ENCODE measurements at regions not wholly inside any gene's neighbourhood (a gene's known extent, or its start where the extent isn't known, plus 50 kb on each side); places are given as distances from the start of the nearest gene placed in this dataset.
"Not testable (repeated sequence)": the region's sequence is repeated elsewhere in the genome, so short reads cannot be mapped to it uniquely, and the experiment has no call there.

- TF ChIP-seq, protein P1, sequence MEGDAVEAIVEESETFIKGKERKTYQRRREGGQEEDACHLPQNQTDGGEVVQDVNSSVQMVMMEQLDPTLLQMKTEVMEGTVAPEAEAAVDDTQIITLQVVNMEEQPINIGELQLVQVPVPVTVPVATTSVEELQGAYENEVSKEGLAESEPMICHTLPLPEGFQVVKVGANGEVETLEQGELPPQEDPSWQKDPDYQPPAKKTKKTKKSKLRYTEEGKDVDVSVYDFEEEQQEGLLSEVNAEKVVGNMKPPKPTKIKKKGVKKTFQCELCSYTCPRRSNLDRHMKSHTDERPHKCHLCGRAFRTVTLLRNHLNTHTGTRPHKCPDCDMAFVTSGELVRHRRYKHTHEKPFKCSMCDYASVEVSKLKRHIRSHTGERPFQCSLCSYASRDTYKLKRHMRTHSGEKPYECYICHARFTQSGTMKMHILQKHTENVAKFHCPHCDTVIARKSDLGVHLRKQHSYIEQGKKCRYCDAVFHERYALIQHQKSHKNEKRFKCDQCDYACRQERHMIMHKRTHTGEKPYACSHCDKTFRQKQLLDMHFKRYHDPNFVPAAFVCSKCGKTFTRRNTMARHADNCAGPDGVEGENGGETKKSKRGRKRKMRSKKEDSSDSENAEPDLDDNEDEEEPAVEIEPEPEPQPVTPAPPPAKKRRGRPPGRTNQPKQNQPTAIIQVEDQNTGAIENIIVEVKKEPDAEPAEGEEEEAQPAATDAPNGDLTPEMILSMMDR (conservative IDR thresholded peaks at IDR 0.05) = no peak
- Mint-ChIP-seq H3K27me3 (peaks cover 4% of the 10 kb centered on the region), H3K36me3 (no peaks in the 10 kb centered on the region), H3K4me3 (no peak overlapping the region), H3K27ac (no peak overlapping the region), H3K9me3 (no peaks in the 10 kb centered on the region), H3K4me1 (ENCODE audit: unreplicated experiment) (peaks cover 4% of the 10 kb centered on the region)
- no peak for DNase-seq (ENCODE audit: extremely low spot score, unreplicated experiment)
These were observed 485.9 kb downstream of the OMA1 start for GRCh38 chr1:58060559-58061170.

GRCh38 chr1:58059789-58060188 is 486.7 kb downstream of the OMA1 start:
- TF ChIP-seq, protein P1 (conservative IDR thresholded peaks at IDR 0.05) = no peak
- H3K9me3 Mint-ChIP-seq = no peaks in the 10 kb centered on the region
- peaks cover 4% of the 10 kb centered on the region for H3K27me3 Mint-ChIP-seq
- no peaks in the 10 kb centered on the region for H3K36me3 Mint-ChIP-seq
- H3K4me3 Mint-ChIP-seq = no peak overlapping the region
- no peak overlapping the region for H3K27ac Mint-ChIP-seq
- peaks cover 4% of the 10 kb centered on the region for H3K4me1 Mint-ChIP-seq (ENCODE audit: unreplicated experiment)
- DNase-seq (ENCODE audit: extremely low spot score, unreplicated experiment) = no peak

- TF ChIP-seq, protein P1 (conservative IDR thresholded peaks at IDR 0.05) = no peak
- Mint-ChIP-seq H3K9me3 (no peaks in the 10 kb centered on the region), H3K36me3 (no peaks in the 10 kb centered on the region), H3K27me3 (peaks cover 4% of the 10 kb centered on the region), H3K4me3 (no peak overlapping the region), H3K4me1 (ENCODE audit: unreplicated experiment) (peaks cover 4% of the 10 kb centered on the region), H3K27ac (no peak overlapping the region)
- no peak for DNase-seq (ENCODE audit: extremely low spot score, unreplicated experiment)
These were observed 488.2 kb downstream of the OMA1 start for GRCh38 chr1:58058323-58058722.

GRCh38 chr1:58057826-58058225 is 488.7 kb downstream of the OMA1 start:
- TF ChIP-seq, protein P1 (conservative IDR thresholded peaks at IDR 0.05) = no peak
- Mint-ChIP-seq H3K27ac (no peak overlapping the region), H3K36me3 (no peaks in the 10 kb centered on the region)

GRCh38 chr1:58051187-58051586 is 495.3 kb downstream of the OMA1 start:
- H3K27ac Mint-ChIP-seq; H3K9me3 Mint-ChIP-seq; H3K27me3 Mint-ChIP-seq; H3K4me1 Mint-ChIP-seq (ENCODE audit: unreplicated experiment); DNase-seq (ENCODE audit: extremely low spot score, unreplicated experiment); H3K36me3 Mint-ChIP-seq; H3K4me3 Mint-ChIP-seq: not testable (repeated sequence)

More at GRCh38 chr1:58057826-58058225, 488.7 kb downstream of the OMA1 start:
- Mint-ChIP-seq H3K9me3 (no peaks in the 10 kb centered on the region), H3K27me3 (peaks cover 4% of the 10 kb centered on the region), H3K4me3 (no peak overlapping the region), H3K4me1 (ENCODE audit: unreplicated experiment) (peaks cover 4% of the 10 kb centered on the region)
- DNase-seq (ENCODE audit: extremely low spot score, unreplicated experiment) = no peak

DNA sequence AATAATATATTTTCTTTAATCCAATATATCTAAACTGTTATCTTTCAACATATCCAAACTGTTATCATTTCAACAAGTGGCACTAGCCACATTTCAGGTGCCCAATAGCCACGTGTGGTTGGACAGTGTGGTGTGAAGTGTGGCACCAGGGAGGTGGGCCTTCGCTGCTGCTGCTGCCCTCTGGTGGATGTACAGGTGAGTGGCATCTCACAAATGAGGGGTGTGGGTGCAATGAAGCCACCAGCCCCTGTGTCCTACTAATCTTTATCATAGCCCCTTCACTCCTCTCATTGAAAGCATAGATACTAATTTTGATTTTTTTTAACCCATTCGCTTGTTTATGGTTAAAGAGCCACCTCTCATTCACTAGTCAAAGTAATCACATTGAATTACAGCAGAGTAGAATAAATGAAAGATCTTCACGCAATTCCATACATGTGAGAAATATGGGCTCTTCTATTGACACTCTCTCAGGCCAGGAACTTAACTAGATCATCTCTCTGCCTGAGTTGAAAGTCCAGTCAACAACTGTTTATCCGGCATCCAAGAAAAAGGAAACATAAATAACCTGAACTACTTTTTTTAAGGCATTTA is 499.2 kb downstream of the OMA1 start:
- TF ChIP-seq, protein P1 (conservative IDR thresholded peaks at IDR 0.05) = peak; percentile 87
- H3K4me3 Mint-ChIP-seq = no peak overlapping the region
- DNase-seq (ENCODE audit: extremely low spot score, unreplicated experiment) = no peak
- H3K4me1 Mint-ChIP-seq (ENCODE audit: unreplicated experiment) = peaks cover 4% of the 10 kb centered on the region
- no peak overlapping the region for H3K27ac Mint-ChIP-seq
- peaks cover 3% of the 10 kb centered on the region for H3K27me3 Mint-ChIP-seq
- H3K9me3 Mint-ChIP-seq = no peaks in the 10 kb centered on the region
- H3K36me3 Mint-ChIP-seq = no peaks in the 10 kb centered on the region
